HG03457 (cell line): ENCODE measurements at regions not wholly inside any gene's neighbourhood (a gene's known extent, or its start where the extent isn't known, plus 50 kb on each side); places are given as distances from the start of the nearest gene placed in this dataset.
"Not testable (repeated sequence)": the region's sequence is repeated elsewhere in the genome, so short reads cannot be mapped to it uniquely, and the experiment has no call there.

Experiments used
- ATAC-seq: cut with Tn5 transposase; IDR thresholded peaks from one replicate; pipeline ENCODE4 v1.9.1; 2021; ENCODE audit warnings: moderate number of reproducible peaks; ENCODE audit not compliant: unreplicated experiment

GRCh38 chr21:7828260-7828659 lies 2693.1 kb upstream of the TPTE start:
- ATAC-seq, result not testable (repeated sequence)

GRCh38 chr21:7829411-7829810 lies 2692.0 kb upstream of the TPTE start:
- ATAC-seq, result not testable (repeated sequence)

DNA sequence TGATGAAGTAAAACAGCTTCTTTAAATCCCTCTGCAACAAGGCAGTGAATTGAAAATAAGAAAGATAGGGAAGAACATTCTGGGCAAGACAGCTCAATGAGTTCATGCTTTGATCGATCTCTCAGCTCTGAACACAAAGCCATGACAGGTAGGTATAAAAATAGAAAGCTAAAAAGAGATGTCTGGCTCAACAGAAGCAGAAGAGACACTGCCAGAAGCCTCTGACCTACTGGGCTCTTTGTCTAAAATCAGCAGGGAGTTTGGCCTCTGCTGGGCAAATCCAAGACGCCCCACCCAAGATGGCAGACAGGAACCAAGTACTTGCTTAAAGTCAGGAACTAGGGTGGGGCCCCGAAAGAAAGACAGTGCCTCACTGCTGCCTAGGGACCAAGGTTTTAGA lies 2684.1 kb upstream of the TPTE start:
- ATAC-seq, result not testable (repeated sequence)

- not testable (repeated sequence) for ATAC-seq
Observed at GRCh38 chr21:7853426-7853825, 2668.0 kb upstream of the TPTE start.

- not testable (repeated sequence) for ATAC-seq
Observed at GRCh38 chr21:7853836-7854235, 2667.5 kb upstream of the TPTE start.
